OCI-LY1 (cell line): ENCODE measurements at regions not wholly inside any gene's neighbourhood (a gene's known extent, or its start where the extent isn't known, plus 50 kb on each side); places are given as distances from the start of the nearest gene placed in this dataset.

Source experiments
- CTCF ChIP-seq: fragments of 200-600 bp; sonication (generic), shearing (Covaris generic); IDR thresholded peaks from 2 replicates; pipeline ENCODE4 v1.5.1; 2017; ENCODE audit warnings: mild to moderate bottlenecking, antibody characterized with exemption, low read length, moderate library complexity, mixed read lengths
- EZH2 ChIP-seq: fragments of 200-600 bp; sonication (generic), shearing (Covaris generic); IDR thresholded peaks from 2 replicates; pipeline ENCODE4 v1.8.0; 2017; ENCODE audit warnings: borderline replicate concordance, mixed run types, mild to moderate bottlenecking, antibody characterized with exemption, low read length, moderate library complexity, mixed read lengths

GRCh38 chr13:76463314-76463713 is 422.9 kb downstream of the KCTD12 start:
- TF ChIP-seq EZH2 (no peak), CTCF (no peak)
